Stimulated activated naive CD8-positive, alpha-beta T cell treated with anti-CD3 and anti-CD28 coated beads, Interleukin-15, amount 100 ng/mL, for 72 hours (primary cell): ENCODE measurements at regions not wholly inside any gene's neighbourhood (a gene's known extent, or its start where the extent isn't known, plus 50 kb on each side); places are given as distances from the start of the nearest gene placed in this dataset.
"Not testable (repeated sequence)": the region's sequence is repeated elsewhere in the genome, so short reads cannot be mapped to it uniquely, and the experiment has no call there.

Experiments used
- ATAC-seq: fragments of 150-1000 bp; cut with Tn5 transposase; 2 replicates; pipeline ENCODE4 v1.10.0; 2021; ENCODE audit warnings: mild to moderate bottlenecking, moderate library complexity
- DNase-seq, 2 donors: peaks; one replicate each; pipeline ENCODE4 v3.0.0; 2021 to 2022
- H3K27ac Mint-ChIP-seq, 2 donors: one replicate each; pipeline ENCODE4 v1.8.0; 2022; ENCODE audit warnings: mild to moderate bottlenecking in 2 of 2, mixed read lengths in 2 of 2, moderate library complexity in 2 of 2
- H3K27me3 Mint-ChIP-seq: one replicate; pipeline ENCODE4 v1.8.0; 2022; ENCODE audit warnings: mixed read lengths
- H3K4me1 Mint-ChIP-seq: one replicate; pipeline ENCODE4 v1.8.0; 2022; ENCODE audit warnings: mild to moderate bottlenecking, mixed read lengths
- H3K4me3 Mint-ChIP-seq, 2 donors: one replicate each; pipeline ENCODE4 v1.8.0; 2022; ENCODE audit warnings: mild to moderate bottlenecking in 2 of 2, mixed read lengths in 2 of 2, moderate library complexity in 1 of 2
- H3K9me3 Mint-ChIP-seq, 2 donors: one replicate each; pipeline ENCODE4 v1.8.0; 2022; ENCODE audit warnings: mixed read lengths in 2 of 2

GRCh38 chr5:164233791-164234190 lies 728.4 kb downstream of the MAT2B start:
- DNase-seq (no peak), ATAC-seq (no peak)
- H3K4me3 Mint-ChIP-seq: no peak overlapping the region
- no peaks in the 10 kb centered on the region for H3K9me3 Mint-ChIP-seq
- no peaks in the 10 kb centered on the region for H3K4me1 Mint-ChIP-seq
- H3K27ac Mint-ChIP-seq: no peak overlapping the region
- H3K27me3 Mint-ChIP-seq: no peaks in the 10 kb centered on the region

GRCh38 chr5:164234321-164234720 lies 728.9 kb downstream of the MAT2B start:
- Mint-ChIP-seq H3K4me3 (no peak overlapping the region), H3K4me1 (no peaks in the 10 kb centered on the region), H3K9me3 (no peaks in the 10 kb centered on the region), H3K27ac (no peak overlapping the region), H3K27me3 (no peaks in the 10 kb centered on the region)
- DNase-seq (no peak), ATAC-seq (no peak)

- H3K27me3 Mint-ChIP-seq: no peaks in the 10 kb centered on the region
- DNase-seq (no peak), ATAC-seq (no peak)
- no peaks in the 10 kb centered on the region for H3K4me1 Mint-ChIP-seq
- H3K27ac Mint-ChIP-seq: no peak overlapping the region
- peaks cover 4 to 6% of the 10 kb centered on the region in 2 donors for H3K9me3 Mint-ChIP-seq
- no peak overlapping the region for H3K4me3 Mint-ChIP-seq
Observed at GRCh38 chr5:164235300-164235891, 730.0 kb downstream of the MAT2B start.

- no peak for DNase-seq
- Mint-ChIP-seq H3K9me3 (peaks cover 4 to 6% of the 10 kb centered on the region in 2 donors), H3K4me3 (no peak overlapping the region)
Observed at GRCh38 chr5:164237486-164237885, 732.1 kb downstream of the MAT2B start.

GRCh38 chr5:164251781-164252180 lies 746.4 kb downstream of the MAT2B start:
- not testable (repeated sequence) for H3K4me1 Mint-ChIP-seq, H3K4me3 Mint-ChIP-seq, H3K27me3 Mint-ChIP-seq, H3K9me3 Mint-ChIP-seq, DNase-seq, ATAC-seq, H3K27ac Mint-ChIP-seq

More at GRCh38 chr5:164237486-164237885, 732.1 kb downstream of the MAT2B start:
- no peak for ATAC-seq
- H3K27ac Mint-ChIP-seq: no peak overlapping the region
- H3K27me3 Mint-ChIP-seq: no peaks in the 10 kb centered on the region
- no peaks in the 10 kb centered on the region for H3K4me1 Mint-ChIP-seq

- DNase-seq (no peak), ATAC-seq (no peak)
- Mint-ChIP-seq H3K4me1 (no peaks in the 10 kb centered on the region), H3K27ac (no peak overlapping the region), H3K9me3 (peaks cover 10 to 11% of the 10 kb centered on the region in 2 donors), H3K27me3 (no peaks in the 10 kb centered on the region), H3K4me3 (no peak overlapping the region)
Observed at GRCh38 chr5:164253764-164254163, 748.3 kb downstream of the MAT2B start.

- no peak for ATAC-seq
- no peak overlapping the region for H3K4me3 Mint-ChIP-seq
- H3K4me1 Mint-ChIP-seq: no peaks in the 10 kb centered on the region
Observed at GRCh38 chr5:164255598-164256213, 750.3 kb downstream of the MAT2B start.

GRCh38 chr5:164256351-164256750 lies 750.9 kb downstream of the MAT2B start:
- no peak overlapping the region for H3K27ac Mint-ChIP-seq
- H3K27me3 Mint-ChIP-seq: no peaks in the 10 kb centered on the region
- ATAC-seq: no peak

More at GRCh38 chr5:164255598-164256213, 750.3 kb downstream of the MAT2B start:
- peaks cover 10 to 11% of the 10 kb centered on the region in 2 donors for H3K9me3 Mint-ChIP-seq
- no peak overlapping the region for H3K27ac Mint-ChIP-seq
- no peaks in the 10 kb centered on the region for H3K27me3 Mint-ChIP-seq
- DNase-seq: no peak

GRCh38 chr5:164256954-164257353 lies 751.5 kb downstream of the MAT2B start:
- ATAC-seq: no peak
- Mint-ChIP-seq H3K9me3 (peaks cover 5 to 10% of the 10 kb centered on the region in 2 donors), H3K4me3 (no peak overlapping the region), H3K27ac (no peak overlapping the region), H3K27me3 (no peaks in the 10 kb centered on the region), H3K4me1 (no peaks in the 10 kb centered on the region)
- no peak for DNase-seq

More at GRCh38 chr5:164256351-164256750, 750.9 kb downstream of the MAT2B start:
- no peak for DNase-seq
- H3K4me3 Mint-ChIP-seq: no peak overlapping the region
- H3K4me1 Mint-ChIP-seq: no peaks in the 10 kb centered on the region
- peaks cover 10 to 11% of the 10 kb centered on the region in 2 donors for H3K9me3 Mint-ChIP-seq

GRCh38 chr5:164265566-164265965 lies 760.1 kb downstream of the MAT2B start:
- H3K4me1 Mint-ChIP-seq: no peaks in the 10 kb centered on the region
- peaks cover 5 to 17% of the 10 kb centered on the region in 2 donors for H3K9me3 Mint-ChIP-seq
- ATAC-seq (no peak), DNase-seq (no peak)
- no peak overlapping the region for H3K27ac Mint-ChIP-seq
- H3K4me3 Mint-ChIP-seq: no peak overlapping the region
- H3K27me3 Mint-ChIP-seq: no peaks in the 10 kb centered on the region

- Mint-ChIP-seq H3K4me3 (no peak overlapping the region), H3K27ac (no peak overlapping the region), H3K9me3 (peaks cover 5 to 17% of the 10 kb centered on the region in 2 donors), H3K4me1 (no peaks in the 10 kb centered on the region), H3K27me3 (no peaks in the 10 kb centered on the region)
- DNase-seq: no peak
- no peak for ATAC-seq
Observed at GRCh38 chr5:164266571-164266970, 761.2 kb downstream of the MAT2B start.

GRCh38 chr5:164277720-164278119 lies 772.3 kb downstream of the MAT2B start:
- no peaks in the 10 kb centered on the region for H3K27me3 Mint-ChIP-seq
- no peak overlapping the region for H3K27ac Mint-ChIP-seq
- H3K4me3 Mint-ChIP-seq: no peak overlapping the region
- no peaks in the 10 kb centered on the region for H3K4me1 Mint-ChIP-seq
- peaks cover 0 to 5% of the 10 kb centered on the region in 2 donors for H3K9me3 Mint-ChIP-seq
- DNase-seq (no peak), ATAC-seq (no peak)

GRCh38 chr5:164289526-164289925 lies 784.1 kb downstream of the MAT2B start:
- no peak overlapping the region for H3K4me3 Mint-ChIP-seq
- no peak overlapping the region for H3K27ac Mint-ChIP-seq
- no peak for ATAC-seq

GRCh38 chr5:164296603-164297080 lies 791.2 kb downstream of the MAT2B start:
- Mint-ChIP-seq H3K27ac (no peak overlapping the region), H3K9me3 (peaks cover 6 to 12% of the 10 kb centered on the region in 2 donors), H3K4me3 (no peak overlapping the region), H3K27me3 (no peaks in the 10 kb centered on the region), H3K4me1 (no peaks in the 10 kb centered on the region)
- DNase-seq: no peak
- ATAC-seq: no peak

More at GRCh38 chr5:164289526-164289925, 784.1 kb downstream of the MAT2B start:
- DNase-seq: no peak
- H3K27me3 Mint-ChIP-seq: no peaks in the 10 kb centered on the region
- no peaks in the 10 kb centered on the region for H3K4me1 Mint-ChIP-seq
- H3K9me3 Mint-ChIP-seq: peaks cover 12 to 16% of the 10 kb centered on the region in 2 donors

- ATAC-seq: no peak
- H3K27me3 Mint-ChIP-seq: no peaks in the 10 kb centered on the region
- H3K4me1 Mint-ChIP-seq: no peaks in the 10 kb centered on the region
- H3K9me3 Mint-ChIP-seq: peaks cover 6 to 12% of the 10 kb centered on the region in 2 donors
- H3K4me3 Mint-ChIP-seq: no peak overlapping the region
- DNase-seq: no peak
- H3K27ac Mint-ChIP-seq: no peak overlapping the region
Observed at GRCh38 chr5:164298165-164298564, 792.7 kb downstream of the MAT2B start.

GRCh38 chr5:164300295-164300694 lies 794.9 kb downstream of the MAT2B start:
- peaks cover 3 to 4% of the 10 kb centered on the region in 2 donors for H3K9me3 Mint-ChIP-seq
- H3K27me3 Mint-ChIP-seq: no peaks in the 10 kb centered on the region
- ATAC-seq (no peak), DNase-seq (no peak)
- H3K27ac Mint-ChIP-seq: no peak overlapping the region
- no peaks in the 10 kb centered on the region for H3K4me1 Mint-ChIP-seq
- no peak overlapping the region for H3K4me3 Mint-ChIP-seq
